ENCODE measurements at regions not wholly inside any gene's neighbourhood (a gene's known extent, or its start where the extent isn't known, plus 50 kb on each side); places are given as distances from the start of the nearest gene placed in this dataset.
"Not testable (repeated sequence)": the region's sequence is repeated elsewhere in the genome, so short reads cannot be mapped to it uniquely, and the experiment has no call there.

GRCh38 chr4:3365871-3366842 is 73.3 kb downstream of the RGS12 start:
- no peak for DNase-seq

- no peak for DNase-seq
Measured at GRCh38 chr4:3366893-3367775, 74.3 kb downstream of the RGS12 start.

GRCh38 chr4:3367866-3368265 is 73.9 kb upstream of the HGFAC start:
- DNase-seq, result no peak

- no peak for DNase-seq
Measured at GRCh38 chr4:3368334-3368733, 73.4 kb upstream of the HGFAC start.

GRCh38 chr4:3368841-3369760 is 72.7 kb upstream of the HGFAC start:
- no peak for DNase-seq

- no peak for DNase-seq
Measured at GRCh38 chr4:3369781-3370674, 71.7 kb upstream of the HGFAC start.

GRCh38 chr4:3371033-3372001 is 70.5 kb upstream of the HGFAC start:
- no peak for DNase-seq

GRCh38 chr4:3372264-3372932 is 69.4 kb upstream of the HGFAC start:
- no peak for DNase-seq

- DNase-seq, result no peak
Measured at GRCh38 chr4:3372933-3373465, 68.8 kb upstream of the HGFAC start.

GRCh38 chr4:3373468-3373867 is 68.3 kb upstream of the HGFAC start:
- no peak for DNase-seq

- DNase-seq, result no peak
Measured at GRCh38 chr4:3374011-3374645, 67.6 kb upstream of the HGFAC start.

GRCh38 chr4:3374667-3375066 is 67.1 kb upstream of the HGFAC start:
- DNase-seq, result no peak

- no peak for DNase-seq
Measured at GRCh38 chr4:3375688-3376087, 66.1 kb upstream of the HGFAC start.

GRCh38 chr4:3376266-3376665 is 65.5 kb upstream of the HGFAC start:
- DNase-seq, result no peak

- DNase-seq, result no peak
Measured at GRCh38 chr4:3377557-3377956, 64.2 kb upstream of the HGFAC start.

GRCh38 chr4:3380336-3380735 is 61.4 kb upstream of the HGFAC start:
- not testable (repeated sequence) for DNase-seq

GRCh38 chr4:3381208-3381607 is 60.6 kb upstream of the HGFAC start:
- DNase-seq, result not testable (repeated sequence)

- no peak for DNase-seq
Measured at GRCh38 chr4:3382251-3382650, 59.5 kb upstream of the HGFAC start.

- no peak for DNase-seq
Measured at GRCh38 chr4:3384391-3384770, 57.4 kb upstream of the HGFAC start.
